Body of pancreas (tissue), 4 donors: ENCODE measurements at regions not wholly inside any gene's neighbourhood (a gene's known extent, or its start where the extent isn't known, plus 50 kb on each side); places are given as distances from the start of the nearest gene placed in this dataset.

Experiments used
- ATAC-seq: fragments of 150-250 bp; one replicate; pipeline ENCODE4 v1.9.1; 2016
- DNase-seq, 4 donors: peaks; one replicate each; pipeline ENCODE4 v3.0.0-alpha.2; 2019
- H3K27ac ChIP-seq, 4 donors: fragments of 200-600 bp; sonication (generic); 1 replicate in 3 of 4; 2 replicates in 1 of 4; pipeline versions ENCODE4 v1.5.1 to v1.6.1; 2016 to 2019; ENCODE audit warnings: mild to moderate bottlenecking in 1 of 4, mixed read lengths in 1 of 4, moderate library complexity in 1 of 4
- H3K27me3 ChIP-seq, 2 donors: fragments of 200-600 bp; sonication (generic); one replicate each; pipeline ENCODE4 v1.6.0; 2016; ENCODE audit warnings: mild to moderate bottlenecking in 1 of 2
- H3K36me3 ChIP-seq, 2 donors: fragments of 200-600 bp; sonication (generic); replicated peaks in 1 of 2; 2 replicates each; pipeline ENCODE4 v1.5.1; 2016; ENCODE audit warnings: low read depth in 2 of 2; ENCODE audit not compliant: insufficient read depth in 1 of 2
- H3K4me1 ChIP-seq: fragments of 200-600 bp; sonication (generic); one replicate; pipeline ENCODE4 v1.6.0; 2016
- H3K4me3 ChIP-seq, 2 donors: fragments of 200-600 bp; sonication (generic); 1 replicate in 1 of 2; 2 replicates in 1 of 2; pipeline ENCODE4 v1.5.1; 2016 to 2019
- H3K9me3 ChIP-seq, 3 donors: fragments of 200-600 bp; sonication (generic); 1 replicate in 2 of 3; 2 replicates in 1 of 3; pipeline ENCODE4 v1.5.1; 2016
- CTCF ChIP-seq, 7 experiments: fragments of 450-650 bp in 4 of 7; fragments of 200-600 bp in 3 of 7; sonication (generic) in 3 of 7; IDR thresholded peaks; one replicate each; pipeline ENCODE4 v1.5.1; 2016 to 2019; ENCODE audit warnings: antibody characterized with exemption in 7 of 7
- POLR2A ChIP-seq, 3 donors: fragments of 450-650 bp; IDR thresholded peaks; one replicate each; pipeline ENCODE4 v1.6.1; 2016; ENCODE audit warnings: antibody characterized with exemption in 3 of 3, mild to moderate bottlenecking in 2 of 3
- WGBS, 2 donors: methylation state at CpG; one replicate each; pipeline ENCODE4 v1.1.5; 2017; 5-methylcytosine and 5-hydroxymethylcytosine counted together
- intact Hi-C: fragments of 100-400 bp; cut with DNase I; formaldehyde crosslinking; loops from one replicate; pipeline ENCODE4 v1.15.1; 2023

GRCh38 chr4:133440404-133440803 lies 291.3 kb downstream of the PCDH10 start:
- ATAC-seq = no peak

DNA sequence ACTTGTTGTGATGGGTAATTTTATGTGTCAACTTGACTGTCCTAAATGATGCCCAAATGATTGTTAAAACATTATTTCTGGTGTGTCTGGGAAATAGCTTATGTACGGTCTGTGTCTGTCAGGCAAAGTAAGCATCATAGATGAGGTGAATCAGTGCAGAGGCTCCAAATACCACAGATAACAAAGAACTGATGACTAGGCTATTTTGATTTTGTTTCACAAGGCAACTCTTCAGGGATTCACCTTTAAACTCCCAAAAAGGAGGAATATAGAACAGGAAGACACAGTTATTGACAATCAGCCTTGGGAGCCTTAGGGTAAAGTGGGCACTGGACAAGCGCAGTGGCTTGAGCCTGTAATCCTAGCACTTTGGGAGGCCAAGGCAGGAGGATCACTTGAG lies 290.7 kb downstream of the PCDH10 start:
- intact Hi-C loops = no loop called here
- no peaks in the 10 kb centered on the region for H3K9me3 ChIP-seq
- ATAC-seq = no peak

More at GRCh38 chr4:133440404-133440803, 291.3 kb downstream of the PCDH10 start:
- Histone ChIP-seq H3K4me3 (no peak overlapping the region), H3K36me3 (no peaks in the 10 kb centered on the region), H3K9me3 (no peaks in the 10 kb centered on the region), H3K27me3 (no peaks in the 10 kb centered on the region), H3K4me1 (no peaks in the 10 kb centered on the region), H3K27ac (no peak overlapping the region)
- DNase-seq = no peak
- intact Hi-C loops = no loop called here
- TF ChIP-seq CTCF (IDR thresholded peaks at IDR 0.05) (no peak), POLR2A (IDR thresholded peaks at IDR 0.05) (no peak)

DNA sequence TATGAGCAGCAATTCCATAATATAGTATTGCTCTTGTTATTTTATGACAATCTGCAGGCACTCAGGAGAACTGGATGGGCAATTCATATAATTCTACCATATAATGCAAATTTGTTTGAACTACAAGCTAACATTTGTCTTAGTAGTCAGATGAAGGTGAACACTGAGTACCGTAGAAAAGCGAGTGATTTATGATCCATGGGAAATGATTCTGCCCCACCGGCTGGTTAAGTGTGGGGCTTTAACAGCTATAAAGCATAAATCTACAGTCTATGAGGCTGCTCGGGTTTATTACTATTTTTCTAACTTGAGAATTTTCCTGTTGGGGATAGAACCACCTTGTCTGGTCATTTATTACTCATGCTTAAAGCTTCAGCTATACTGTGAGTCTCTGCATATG lies 275.5 kb downstream of the PCDH10 start:
- H3K9me3 ChIP-seq = no peaks in the 10 kb centered on the region
- intact Hi-C loops = no loop called here
- WGBS, 2 donors = 8 to 15% methylated on average over 4 of the region's 4 CpGs
- TF ChIP-seq POLR2A (IDR thresholded peaks at IDR 0.05) (no peak), CTCF (IDR thresholded peaks at IDR 0.05) (no peak)
- no peaks in the 10 kb centered on the region for H3K4me1 ChIP-seq
- H3K27ac ChIP-seq = no peak overlapping the region
- H3K27me3 ChIP-seq = no peaks in the 10 kb centered on the region
- ATAC-seq = no peak
- no peaks in the 10 kb centered on the region for H3K36me3 ChIP-seq
- no peak for DNase-seq
- no peak overlapping the region for H3K4me3 ChIP-seq

More for the DNA sequence above, 290.7 kb downstream of the PCDH10 start:
- DNase-seq = no peak
- H3K36me3 ChIP-seq = no peaks in the 10 kb centered on the region
- no peaks in the 10 kb centered on the region for H3K27me3 ChIP-seq
- H3K4me1 ChIP-seq = no peaks in the 10 kb centered on the region
- no peak overlapping the region for H3K27ac ChIP-seq
- H3K4me3 ChIP-seq = no peak overlapping the region
- 80 to 83% methylated on average over 2 of the region's 2 CpGs for WGBS, 2 donors
- TF ChIP-seq CTCF (IDR thresholded peaks at IDR 0.05) = no peak
- TF ChIP-seq POLR2A (IDR thresholded peaks at IDR 0.05) = no peak

DNA sequence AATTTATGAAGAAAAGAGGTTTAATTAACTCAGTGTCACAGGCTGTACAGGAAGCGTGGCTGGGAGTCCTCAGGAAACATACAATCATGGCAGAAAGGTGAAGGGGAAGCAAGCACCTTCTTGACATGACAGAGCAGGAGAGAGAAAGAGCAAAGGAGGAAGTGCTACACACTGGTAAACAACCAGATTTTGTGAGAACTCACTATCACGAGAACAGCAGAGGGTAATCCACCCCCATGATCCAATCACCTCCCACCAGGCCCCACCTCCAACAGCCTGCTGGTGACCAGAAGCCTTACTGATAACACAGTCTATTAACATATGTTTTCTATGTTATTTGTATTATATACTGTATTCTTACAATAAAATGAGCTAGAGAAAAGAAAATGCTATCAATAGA lies 254.8 kb downstream of the PCDH10 start:
- Histone ChIP-seq H3K4me1 (no peaks in the 10 kb centered on the region), H3K36me3 (no peaks in the 10 kb centered on the region), H3K27ac (no peak overlapping the region), H3K9me3 (no peaks in the 10 kb centered on the region), H3K27me3 (no peaks in the 10 kb centered on the region), H3K4me3 (no peak overlapping the region)
- no peak for ATAC-seq
- TF ChIP-seq POLR2A (IDR thresholded peaks at IDR 0.05) (no peak), CTCF (IDR thresholded peaks at IDR 0.05) (no peak)
- no peak for DNase-seq
- intact Hi-C loops = no loop called here
- WGBS, 2 donors = 16 to 55% methylated on average over 2 of the region's 2 CpGs

- 42 to 51% methylated on average over 1 of the region's 1 CpG for WGBS, 2 donors
- DNase-seq (no peak), ATAC-seq (no peak)
- H3K27me3 ChIP-seq = no peaks in the 10 kb centered on the region
- H3K4me3 ChIP-seq = no peak overlapping the region
- TF ChIP-seq CTCF (IDR thresholded peaks at IDR 0.05) (no peak), POLR2A (IDR thresholded peaks at IDR 0.05) (no peak)
- H3K36me3 ChIP-seq = no peaks in the 10 kb centered on the region
- no peaks in the 10 kb centered on the region for H3K9me3 ChIP-seq
- intact Hi-C loops = no loop called here
- H3K27ac ChIP-seq = no peak overlapping the region
- H3K4me1 ChIP-seq = no peaks in the 10 kb centered on the region
Measured at GRCh38 chr4:133402616-133403015, 253.5 kb downstream of the PCDH10 start.
